Fibroblast of the aortic adventitia (primary cell): ENCODE measurements at regions not wholly inside any gene's neighbourhood (a gene's known extent, or its start where the extent isn't known, plus 50 kb on each side); places are given as distances from the start of the nearest gene placed in this dataset.

Source experiments
- DNase-seq: peaks from one replicate; pipeline ENCODE4 v3.0.0-alpha.2; 2010; ENCODE audit warnings: low read depth
- H3K4me3 ChIP-seq: 2 replicates; pipeline ENCODE4 v1.5.1; 2011; ENCODE audit warnings: low read depth, mild to moderate bottlenecking, control low read depth, low read length, moderate library complexity
- CTCF ChIP-seq: IDR thresholded peaks from 2 replicates; pipeline ENCODE4 v1.5.1; 2011; ENCODE audit warnings: mild to moderate bottlenecking, low read length, control low read depth, inconsistent platforms; ENCODE audit not compliant: insufficient read depth

GRCh38 chr21:19031953-19032352 lies 628.4 kb upstream of the TMPRSS15 start:
- no peak for TF ChIP-seq CTCF
- no peak overlapping the region for H3K4me3 ChIP-seq
- no peak for DNase-seq

GRCh38 chr21:19034041-19034440 lies 630.5 kb upstream of the TMPRSS15 start:
- no peak for TF ChIP-seq CTCF
- H3K4me3 ChIP-seq = no peak overlapping the region
- no peak for DNase-seq

- no peak for TF ChIP-seq CTCF
- DNase-seq = no peak
- no peak overlapping the region for H3K4me3 ChIP-seq
These were observed 631.0 kb upstream of the TMPRSS15 start for GRCh38 chr21:19034560-19034959.

- no peak for TF ChIP-seq CTCF
- DNase-seq = no peak
- no peak overlapping the region for H3K4me3 ChIP-seq
These were observed 642.3 kb upstream of the TMPRSS15 start for GRCh38 chr21:19045876-19046275.

GRCh38 chr21:19048098-19048672 lies 644.6 kb upstream of the TMPRSS15 start:
- no peak for DNase-seq
- no peak overlapping the region for H3K4me3 ChIP-seq
- no peak for TF ChIP-seq CTCF

- DNase-seq = no peak
- no peak for TF ChIP-seq CTCF
- H3K4me3 ChIP-seq = no peak overlapping the region
These were observed 646.0 kb upstream of the TMPRSS15 start for GRCh38 chr21:19049567-19049966.

GRCh38 chr21:19065164-19065563 lies 661.6 kb upstream of the TMPRSS15 start:
- no peak for TF ChIP-seq CTCF
- no peak for DNase-seq
- H3K4me3 ChIP-seq = no peak overlapping the region
